Transverse colon (tissue), 4 donors: ENCODE measurements at regions not wholly inside any gene's neighbourhood (a gene's known extent, or its start where the extent isn't known, plus 50 kb on each side); places are given as distances from the start of the nearest gene placed in this dataset.

Source experiments
- EP300 ChIP-seq: sonication (generic); formaldehyde crosslinking; IDR thresholded peaks from one replicate; pipeline ENCODE4 v1.6.1; 2017; ENCODE audit warnings: antibody characterized with exemption, low read depth
- POLR2AphosphoS5 ChIP-seq, 3 donors: sonication (generic); formaldehyde crosslinking; IDR thresholded peaks; one replicate each; pipeline ENCODE4 v1.6.1; 2016; ENCODE audit warnings: antibody characterized with exemption in 3 of 3
- TF ChIP-seq, protein P1 (sequence below), 5 experiments: fragments of 200-600 bp in 3 of 5; fragments of 450-650 bp in 2 of 5; sonication (generic) in 3 of 5; IDR thresholded peaks; 1 replicate in 2 of 5; 2 replicates in 3 of 5; pipeline ENCODE4 v1.5.1; 2016 to 2017; ENCODE audit warnings: antibody characterized with exemption in 5 of 5, inconsistent platforms in 3 of 5, mild to moderate bottlenecking in 2 of 5, moderate library complexity in 1 of 5

- TF ChIP-seq, protein P1, sequence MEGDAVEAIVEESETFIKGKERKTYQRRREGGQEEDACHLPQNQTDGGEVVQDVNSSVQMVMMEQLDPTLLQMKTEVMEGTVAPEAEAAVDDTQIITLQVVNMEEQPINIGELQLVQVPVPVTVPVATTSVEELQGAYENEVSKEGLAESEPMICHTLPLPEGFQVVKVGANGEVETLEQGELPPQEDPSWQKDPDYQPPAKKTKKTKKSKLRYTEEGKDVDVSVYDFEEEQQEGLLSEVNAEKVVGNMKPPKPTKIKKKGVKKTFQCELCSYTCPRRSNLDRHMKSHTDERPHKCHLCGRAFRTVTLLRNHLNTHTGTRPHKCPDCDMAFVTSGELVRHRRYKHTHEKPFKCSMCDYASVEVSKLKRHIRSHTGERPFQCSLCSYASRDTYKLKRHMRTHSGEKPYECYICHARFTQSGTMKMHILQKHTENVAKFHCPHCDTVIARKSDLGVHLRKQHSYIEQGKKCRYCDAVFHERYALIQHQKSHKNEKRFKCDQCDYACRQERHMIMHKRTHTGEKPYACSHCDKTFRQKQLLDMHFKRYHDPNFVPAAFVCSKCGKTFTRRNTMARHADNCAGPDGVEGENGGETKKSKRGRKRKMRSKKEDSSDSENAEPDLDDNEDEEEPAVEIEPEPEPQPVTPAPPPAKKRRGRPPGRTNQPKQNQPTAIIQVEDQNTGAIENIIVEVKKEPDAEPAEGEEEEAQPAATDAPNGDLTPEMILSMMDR (IDR thresholded peaks at IDR 0.05) = no peak
- no peak for TF ChIP-seq POLR2AphosphoS5 (IDR thresholded peaks at IDR 0.05)
- no peak for TF ChIP-seq EP300
These were observed 275.1 kb downstream of the CYP26B1 start for GRCh38 chr2:71872466-71873051.
